Neural crest cell (in vitro differentiated cells): ENCODE measurements at regions not wholly inside any gene's neighbourhood (a gene's known extent, or its start where the extent isn't known, plus 50 kb on each side); places are given as distances from the start of the nearest gene placed in this dataset.
"Not testable (repeated sequence)": the region's sequence is repeated elsewhere in the genome, so short reads cannot be mapped to it uniquely, and the experiment has no call there.

ENCODE experiments used
- DNase-seq: peaks from one replicate; pipeline ENCODE4 v3.0.0; 2021; ENCODE audit warnings: low read depth, mixed read lengths, low spot score
- H3K27ac Mint-ChIP-seq: one replicate; pipeline ENCODE4 v1.8.0; 2021; ENCODE audit warnings: mild to moderate bottlenecking, mixed read lengths; ENCODE audit not compliant: unreplicated experiment
- H3K27me3 Mint-ChIP-seq: 2 replicates; pipeline ENCODE4 v1.8.0; 2021; ENCODE audit warnings: low read depth, mild to moderate bottlenecking, mixed read lengths
- H3K36me3 Mint-ChIP-seq: 2 replicates; pipeline ENCODE4 v1.8.0; 2021; ENCODE audit warnings: low read depth, mild to moderate bottlenecking, mixed read lengths
- H3K4me1 Mint-ChIP-seq: 2 replicates; pipeline ENCODE4 v1.8.0; 2021; ENCODE audit warnings: mixed read lengths
- H3K4me3 Mint-ChIP-seq: one replicate; pipeline ENCODE4 v1.8.0; 2021; ENCODE audit warnings: mild to moderate bottlenecking, mixed read lengths
- H3K9me3 Mint-ChIP-seq: 2 replicates; pipeline ENCODE4 v1.8.0; 2021; ENCODE audit warnings: mixed read lengths
- TF ChIP-seq, protein P1 (sequence below): fragments of 200-600 bp; sonication (generic); conservative IDR thresholded peaks from 2 replicates; pipeline ENCODE4 v1.5.0; 2021; ENCODE audit warnings: antibody characterized with exemption, mild to moderate bottlenecking

GRCh38 chr3:182644013-182644412 is 149.3 kb upstream of the ATP11B start:
- no peak overlapping the region for H3K4me3 Mint-ChIP-seq
- peaks cover 14% of the 10 kb centered on the region for H3K9me3 Mint-ChIP-seq
- no peak for DNase-seq
- no peaks in the 10 kb centered on the region for H3K27me3 Mint-ChIP-seq
- peaks cover 3% of the 10 kb centered on the region for H3K36me3 Mint-ChIP-seq
- H3K27ac Mint-ChIP-seq = peak overlapping the region; percentile 85
- peaks cover 16% of the 10 kb centered on the region for H3K4me1 Mint-ChIP-seq
- TF ChIP-seq, protein P1, sequence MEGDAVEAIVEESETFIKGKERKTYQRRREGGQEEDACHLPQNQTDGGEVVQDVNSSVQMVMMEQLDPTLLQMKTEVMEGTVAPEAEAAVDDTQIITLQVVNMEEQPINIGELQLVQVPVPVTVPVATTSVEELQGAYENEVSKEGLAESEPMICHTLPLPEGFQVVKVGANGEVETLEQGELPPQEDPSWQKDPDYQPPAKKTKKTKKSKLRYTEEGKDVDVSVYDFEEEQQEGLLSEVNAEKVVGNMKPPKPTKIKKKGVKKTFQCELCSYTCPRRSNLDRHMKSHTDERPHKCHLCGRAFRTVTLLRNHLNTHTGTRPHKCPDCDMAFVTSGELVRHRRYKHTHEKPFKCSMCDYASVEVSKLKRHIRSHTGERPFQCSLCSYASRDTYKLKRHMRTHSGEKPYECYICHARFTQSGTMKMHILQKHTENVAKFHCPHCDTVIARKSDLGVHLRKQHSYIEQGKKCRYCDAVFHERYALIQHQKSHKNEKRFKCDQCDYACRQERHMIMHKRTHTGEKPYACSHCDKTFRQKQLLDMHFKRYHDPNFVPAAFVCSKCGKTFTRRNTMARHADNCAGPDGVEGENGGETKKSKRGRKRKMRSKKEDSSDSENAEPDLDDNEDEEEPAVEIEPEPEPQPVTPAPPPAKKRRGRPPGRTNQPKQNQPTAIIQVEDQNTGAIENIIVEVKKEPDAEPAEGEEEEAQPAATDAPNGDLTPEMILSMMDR = no peak

GRCh38 chr3:182644790-182645433 is 148.4 kb upstream of the ATP11B start:
- peaks cover 14% of the 10 kb centered on the region for H3K9me3 Mint-ChIP-seq
- H3K27ac Mint-ChIP-seq = no peak overlapping the region
- H3K36me3 Mint-ChIP-seq = peaks cover 3% of the 10 kb centered on the region
- H3K4me3 Mint-ChIP-seq = no peak overlapping the region
- H3K27me3 Mint-ChIP-seq = no peaks in the 10 kb centered on the region
- peaks cover 16% of the 10 kb centered on the region for H3K4me1 Mint-ChIP-seq
- DNase-seq = no peak
- TF ChIP-seq, protein P1 = no peak

DNA sequence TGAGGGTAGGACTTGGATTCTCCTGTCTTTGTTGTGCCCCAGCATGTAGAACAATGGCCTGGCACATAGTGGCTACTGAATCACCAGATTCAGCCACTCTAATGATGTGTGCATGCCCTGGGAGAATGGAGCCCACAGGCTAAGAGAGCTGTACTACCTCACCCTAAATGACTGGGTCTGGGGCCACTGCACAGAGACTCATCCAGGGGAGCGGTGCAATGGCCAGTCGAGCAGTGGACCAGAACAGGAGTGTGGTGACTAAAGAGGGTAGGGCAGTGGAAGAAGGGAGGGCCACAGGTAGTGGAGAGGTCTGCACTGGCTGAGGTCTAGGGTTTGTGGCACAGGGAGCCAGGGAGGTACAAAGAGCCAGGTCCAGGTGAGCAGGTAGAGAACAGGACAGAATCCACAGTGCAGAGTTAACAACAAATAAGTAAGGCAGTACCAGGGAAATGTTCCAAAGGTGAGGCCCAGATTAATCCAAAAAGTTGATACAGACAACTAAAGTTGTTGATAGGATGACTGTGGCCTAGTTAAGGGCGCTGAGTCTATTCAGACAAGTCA is 142.7 kb upstream of the ATP11B start:
- Mint-ChIP-seq H3K27me3 (no peaks in the 10 kb centered on the region), H3K4me3 (no peak overlapping the region), H3K36me3 (peaks cover 3% of the 10 kb centered on the region), H3K9me3 (peaks cover 13% of the 10 kb centered on the region), H3K4me1 (no peaks in the 10 kb centered on the region), H3K27ac (no peak overlapping the region)
- no peak for DNase-seq
- TF ChIP-seq, protein P1 = no peak

- no peak overlapping the region for H3K27ac Mint-ChIP-seq
- peaks cover 3% of the 10 kb centered on the region for H3K36me3 Mint-ChIP-seq
- no peaks in the 10 kb centered on the region for H3K4me1 Mint-ChIP-seq
- TF ChIP-seq, protein P1 = no peak
- H3K4me3 Mint-ChIP-seq = no peak overlapping the region
- DNase-seq = no peak
- H3K27me3 Mint-ChIP-seq = no peaks in the 10 kb centered on the region
- peaks cover 20% of the 10 kb centered on the region for H3K9me3 Mint-ChIP-seq
Observed at GRCh38 chr3:182651461-182651860, 141.8 kb upstream of the ATP11B start.

DNA sequence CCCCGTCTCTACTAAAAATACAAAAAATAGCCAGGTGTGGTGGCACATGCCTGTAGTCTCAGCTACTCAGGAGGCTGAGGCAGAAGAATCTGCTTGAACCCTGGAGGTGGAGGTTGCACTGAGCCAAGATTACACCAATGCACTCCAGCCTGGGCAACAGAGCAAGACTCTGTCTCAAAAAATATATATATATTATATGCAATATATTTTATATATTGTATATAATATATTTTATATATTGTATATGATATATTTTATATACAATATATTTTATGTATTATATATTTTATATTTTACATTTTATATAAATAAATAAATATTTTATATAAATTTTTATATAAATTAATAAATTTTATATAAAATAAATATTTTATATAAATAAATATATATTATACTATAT is 140.2 kb upstream of the ATP11B start:
- not testable (repeated sequence) for DNase-seq, H3K27ac Mint-ChIP-seq, H3K36me3 Mint-ChIP-seq, H3K4me3 Mint-ChIP-seq, H3K27me3 Mint-ChIP-seq, H3K4me1 Mint-ChIP-seq
- H3K9me3 Mint-ChIP-seq = peaks cover 13% of the 10 kb centered on the region

- no peaks in the 10 kb centered on the region for H3K36me3 Mint-ChIP-seq
- H3K4me3 Mint-ChIP-seq = no peak overlapping the region
- no peak for DNase-seq
- no peak overlapping the region for H3K27ac Mint-ChIP-seq
- peaks cover 9% of the 10 kb centered on the region for H3K4me1 Mint-ChIP-seq
- TF ChIP-seq, protein P1 = no peak
- H3K27me3 Mint-ChIP-seq = no peaks in the 10 kb centered on the region
- H3K9me3 Mint-ChIP-seq = peaks cover 4% of the 10 kb centered on the region
Observed at GRCh38 chr3:182668541-182668940, 124.8 kb upstream of the ATP11B start.
